ENCODE measurements at regions not wholly inside any gene's neighbourhood (a gene's known extent, or its start where the extent isn't known, plus 50 kb on each side); places are given as distances from the start of the nearest gene placed in this dataset.

GRCh38 chr15:35210370-35210769, 125.3 kb upstream of the NANOGP8 start:
- no peak for DNase-seq (ENCODE audit: low spot score)

GRCh38 chr15:35209838-35210237, 124.7 kb upstream of the NANOGP8 start:
- no peak for DNase-seq (ENCODE audit: low spot score)
- TF ChIP-seq CTCF (IDR thresholded peaks at IDR 0.05) = no peak

More at GRCh38 chr15:35210370-35210769, 125.3 kb upstream of the NANOGP8 start:
- no peak overlapping the region for H3K27ac ChIP-seq
- TF ChIP-seq CTCF (IDR thresholded peaks at IDR 0.05) = no peak
- H3K4me3 ChIP-seq = no peak overlapping the region

GRCh38 chr15:35208353-35208752, 123.3 kb upstream of the NANOGP8 start:
- DNase-seq (ENCODE audit: low spot score) = no peak
- Histone ChIP-seq H3K27ac (no peak overlapping the region), H3K4me3 (no peak overlapping the region)
- no peak for TF ChIP-seq CTCF (IDR thresholded peaks at IDR 0.05)

More at GRCh38 chr15:35209838-35210237, 124.7 kb upstream of the NANOGP8 start:
- Histone ChIP-seq H3K4me3 (no peak overlapping the region), H3K27ac (no peak overlapping the region)

- TF ChIP-seq CTCF (IDR thresholded peaks at IDR 0.05) = no peak
- no peak overlapping the region for H3K27ac ChIP-seq
- H3K4me3 ChIP-seq = no peak overlapping the region
- DNase-seq (ENCODE audit: low spot score) = no peak
These were observed 121.1 kb upstream of the NANOGP8 start for GRCh38 chr15:35206060-35206675.

GRCh38 chr15:35198197-35198596, 113.1 kb upstream of the NANOGP8 start:
- DNase-seq (ENCODE audit: low spot score) = no peak
- no peak for TF ChIP-seq CTCF (IDR thresholded peaks at IDR 0.05)
- Histone ChIP-seq H3K27ac (no peak overlapping the region), H3K4me3 (no peak overlapping the region)

- no peak overlapping the region for H3K27ac ChIP-seq
- DNase-seq (ENCODE audit: low spot score) = no peak
- no peak overlapping the region for H3K4me3 ChIP-seq
- no peak for TF ChIP-seq CTCF (IDR thresholded peaks at IDR 0.05)
These were observed 112.7 kb upstream of the NANOGP8 start for GRCh38 chr15:35197754-35198153.

GRCh38 chr15:35197306-35197705, 112.2 kb upstream of the NANOGP8 start:
- Histone ChIP-seq H3K4me3 (no peak overlapping the region), H3K27ac (no peak overlapping the region)
- no peak for TF ChIP-seq CTCF (IDR thresholded peaks at IDR 0.05)
- DNase-seq (ENCODE audit: low spot score) = no peak
